A673 (cell line): ENCODE measurements at regions not wholly inside any gene's neighbourhood (a gene's known extent, or its start where the extent isn't known, plus 50 kb on each side); places are given as distances from the start of the nearest gene placed in this dataset.

ENCODE experiments used
- BruUV-seq: library from RNA; stranded (reverse); fragments of 400-500 nt; replicated peaks from 2 replicates; lab custom pipeline; 2021; lab: Mats Ljungman, UMichigan
- CTCF ChIA-PET: fragments of 300-600 bp; sonication (Branson Sonifier 250); formaldehyde crosslinking; loops from one replicate; lab custom pipeline; 2022; ENCODE audit warnings: antibody characterized with exemption; lab: Charles Lee
- POLR2A ChIA-PET: fragments of 300-600 bp; sonication (Branson Sonifier 250); formaldehyde crosslinking; loops from one replicate; lab custom pipeline; 2022; ENCODE audit warnings: antibody characterized with exemption; ENCODE audit not compliant: low non-redundant PET; lab: Charles Lee
- DNase-seq: peaks from one replicate; pipeline ENCODE4 v3.0.0-alpha.2; 2015; ENCODE audit warnings: low spot score
- H3K27ac ChIP-seq: fragments of 200-600 bp; sonication (generic); 2 replicates; pipeline ENCODE4 v1.5.1; 2016; ENCODE audit warnings: mixed run types, low read depth, mild to moderate bottlenecking, mixed read lengths, antibody characterized with exemption, low read length; ENCODE audit not compliant: poor library complexity, severe bottlenecking
- H3K27me3 ChIP-seq: fragments of 200-600 bp; sonication (generic); replicated peaks from 2 replicates; pipeline ENCODE4 v1.6.1; 2017; ENCODE audit warnings: mixed run types, low read depth, mild to moderate bottlenecking, mixed read lengths, antibody characterized with exemption, low read length; ENCODE audit not compliant: insufficient read depth, poor library complexity
- H3K36me3 ChIP-seq: fragments of 200-600 bp; sonication (generic); 2 replicates; pipeline ENCODE4 v1.6.1; 2016; ENCODE audit warnings: mixed run types, mild to moderate bottlenecking, mixed read lengths, antibody characterized with exemption, low read length; ENCODE audit not compliant: insufficient read depth, poor library complexity, severe bottlenecking
- H3K4me1 ChIP-seq: fragments of 200-600 bp; sonication (generic); 2 replicates; pipeline ENCODE4 v1.6.1; 2017; ENCODE audit warnings: mixed run types, mild to moderate bottlenecking, mixed read lengths, antibody characterized with exemption, low read length; ENCODE audit not compliant: insufficient read depth, poor library complexity, severe bottlenecking
- H3K4me3 ChIP-seq: fragments of 200-600 bp; sonication (generic); 2 replicates; pipeline ENCODE4 v1.5.1; 2016; ENCODE audit warnings: low read depth, mixed run types, mild to moderate bottlenecking, mixed read lengths, low read length; ENCODE audit not compliant: poor library complexity, severe bottlenecking
- H3K9me3 ChIP-seq: fragments of 200-600 bp; sonication (generic); 2 replicates; pipeline ENCODE4 v1.6.1; 2016; ENCODE audit warnings: mixed run types, low read depth, mild to moderate bottlenecking, mixed read lengths, antibody characterized with exemption, low read length; ENCODE audit not compliant: poor library complexity, severe bottlenecking
- EZH2 ChIP-seq: fragments of 200-600 bp; sonication (generic); IDR thresholded peaks from 2 replicates; pipeline ENCODE4 v1.6.1; 2017; ENCODE audit warnings: borderline replicate concordance, low read depth, mild to moderate bottlenecking, mixed read lengths, antibody characterized with exemption, low read length; ENCODE audit not compliant: poor library complexity, severe bottlenecking
- intact Hi-C: fragments of 100-400 bp; cut with micrococcal nuclease; formaldehyde crosslinking; loops from one replicate; pipeline ENCODE4 v1.10.0; 2022; ENCODE audit not compliant: unreplicated experiment
- TF ChIP-seq, protein P1 (sequence below): fragments of 300-800, 200-600 bp; sonication (generic); conservative IDR thresholded peaks from 2 replicates; pipeline ENCODE4 v1.5.1; 2017; ENCODE audit warnings: low read depth, mild to moderate bottlenecking, antibody characterized with exemption, low read length, moderate library complexity, mixed read lengths

DNA sequence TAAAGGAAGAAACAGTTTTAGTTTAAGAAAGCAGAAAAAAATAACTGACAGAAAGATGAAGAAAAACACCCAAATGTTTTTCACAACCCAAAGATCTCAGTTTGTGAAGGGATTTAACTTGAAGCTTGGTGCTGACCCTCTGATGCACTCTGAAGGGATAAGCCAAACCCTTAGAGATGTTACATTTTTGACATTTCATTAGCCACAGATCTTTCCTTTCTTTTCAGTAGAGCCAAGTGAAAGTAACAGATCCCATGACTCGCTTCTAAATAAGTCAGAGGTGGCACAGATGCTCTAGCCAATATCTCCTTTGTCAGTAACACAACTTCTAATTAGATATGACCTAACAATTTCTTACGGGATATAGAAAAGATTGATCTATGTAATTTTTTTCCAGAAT lies 394.5 kb upstream of the EDIL3 start:
- no peak overlapping the region for H3K4me3 ChIP-seq
- BruUV-seq, result no TSS peak
- POLR2A ChIA-PET, result no interaction called here
- TF ChIP-seq, protein P1, sequence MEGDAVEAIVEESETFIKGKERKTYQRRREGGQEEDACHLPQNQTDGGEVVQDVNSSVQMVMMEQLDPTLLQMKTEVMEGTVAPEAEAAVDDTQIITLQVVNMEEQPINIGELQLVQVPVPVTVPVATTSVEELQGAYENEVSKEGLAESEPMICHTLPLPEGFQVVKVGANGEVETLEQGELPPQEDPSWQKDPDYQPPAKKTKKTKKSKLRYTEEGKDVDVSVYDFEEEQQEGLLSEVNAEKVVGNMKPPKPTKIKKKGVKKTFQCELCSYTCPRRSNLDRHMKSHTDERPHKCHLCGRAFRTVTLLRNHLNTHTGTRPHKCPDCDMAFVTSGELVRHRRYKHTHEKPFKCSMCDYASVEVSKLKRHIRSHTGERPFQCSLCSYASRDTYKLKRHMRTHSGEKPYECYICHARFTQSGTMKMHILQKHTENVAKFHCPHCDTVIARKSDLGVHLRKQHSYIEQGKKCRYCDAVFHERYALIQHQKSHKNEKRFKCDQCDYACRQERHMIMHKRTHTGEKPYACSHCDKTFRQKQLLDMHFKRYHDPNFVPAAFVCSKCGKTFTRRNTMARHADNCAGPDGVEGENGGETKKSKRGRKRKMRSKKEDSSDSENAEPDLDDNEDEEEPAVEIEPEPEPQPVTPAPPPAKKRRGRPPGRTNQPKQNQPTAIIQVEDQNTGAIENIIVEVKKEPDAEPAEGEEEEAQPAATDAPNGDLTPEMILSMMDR, result no peak
- no peak for TF ChIP-seq EZH2
- no peaks in the 10 kb centered on the region for H3K27me3 ChIP-seq
- CTCF ChIA-PET, result no interaction called here
- H3K27ac ChIP-seq, result no peak overlapping the region
- no peaks in the 10 kb centered on the region for H3K9me3 ChIP-seq
- intact Hi-C loops, result no loop called here
- H3K36me3 ChIP-seq, result no peaks in the 10 kb centered on the region
- H3K4me1 ChIP-seq, result no peaks in the 10 kb centered on the region
- no peak for DNase-seq

DNA sequence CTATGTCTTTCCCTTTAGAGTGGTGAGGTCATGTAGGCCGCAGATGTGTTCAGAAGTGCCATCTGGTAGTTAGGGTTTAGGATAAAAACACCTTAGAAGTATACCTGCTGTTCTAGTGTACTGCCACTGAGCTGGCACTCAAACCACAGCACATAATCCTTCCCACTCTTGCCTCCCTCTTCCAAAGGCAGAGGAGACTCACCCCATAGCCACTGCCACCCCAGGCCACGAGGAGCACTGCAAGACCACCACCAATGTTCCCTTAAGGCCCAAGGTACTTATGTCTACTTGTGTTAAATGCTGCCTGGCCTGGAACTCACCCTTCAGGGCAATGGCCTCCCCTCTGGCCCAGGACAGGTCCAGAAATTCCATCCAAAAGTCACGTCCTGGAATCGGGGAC lies 379.5 kb upstream of the EDIL3 start:
- CTCF ChIA-PET, result no interaction called here
- DNase-seq, result no peak
- H3K4me1 ChIP-seq, result no peaks in the 10 kb centered on the region

DNA sequence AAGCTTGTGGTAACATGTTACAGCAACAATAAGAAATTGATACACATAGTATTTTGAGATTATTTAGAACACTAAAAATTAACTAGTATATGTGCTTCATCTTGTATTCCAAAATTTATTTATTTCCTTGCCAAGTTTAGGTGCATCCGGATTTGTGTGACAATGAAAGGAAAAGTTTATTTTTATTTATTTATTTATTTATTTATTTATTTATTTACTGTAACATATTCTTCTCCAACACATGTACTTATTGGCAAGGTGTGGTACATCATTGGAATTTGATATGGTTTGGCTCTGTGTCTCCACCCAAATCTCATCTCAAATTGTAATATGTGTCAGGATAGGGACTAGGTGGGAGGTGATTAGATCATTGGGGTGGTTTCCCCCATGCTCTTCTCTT lies 373.3 kb upstream of the EDIL3 start:
- no peaks in the 10 kb centered on the region for H3K27me3 ChIP-seq
- CTCF ChIA-PET, result no interaction called here
- H3K27ac ChIP-seq, result no peak overlapping the region
- H3K9me3 ChIP-seq, result no peaks in the 10 kb centered on the region
- no TSS peak for BruUV-seq
- no peaks in the 10 kb centered on the region for H3K36me3 ChIP-seq
- TF ChIP-seq, protein P1, result no peak
- TF ChIP-seq EZH2, result no peak
- POLR2A ChIA-PET, result no interaction called here
- no peak overlapping the region for H3K4me3 ChIP-seq
- intact Hi-C loops, result no loop called here
- DNase-seq, result no peak
- H3K4me1 ChIP-seq, result no peaks in the 10 kb centered on the region

More for the DNA sequence above, 379.5 kb upstream of the EDIL3 start:
- POLR2A ChIA-PET, result no interaction called here
- Histone ChIP-seq H3K27ac (no peak overlapping the region), H3K27me3 (no peaks in the 10 kb centered on the region), H3K36me3 (no peaks in the 10 kb centered on the region), H3K9me3 (no peaks in the 10 kb centered on the region), H3K4me3 (no peak overlapping the region)
- TF ChIP-seq, protein P1, result no peak
- TF ChIP-seq EZH2, result no peak
- intact Hi-C loops, result no loop called here
- no TSS peak for BruUV-seq
